ENCODE measurements at regions not wholly inside any gene's neighbourhood (a gene's known extent, or its start where the extent isn't known, plus 50 kb on each side); places are given as distances from the start of the nearest gene placed in this dataset.
"Not testable (repeated sequence)": the region's sequence is repeated elsewhere in the genome, so short reads cannot be mapped to it uniquely, and the experiment has no call there.

DNA sequence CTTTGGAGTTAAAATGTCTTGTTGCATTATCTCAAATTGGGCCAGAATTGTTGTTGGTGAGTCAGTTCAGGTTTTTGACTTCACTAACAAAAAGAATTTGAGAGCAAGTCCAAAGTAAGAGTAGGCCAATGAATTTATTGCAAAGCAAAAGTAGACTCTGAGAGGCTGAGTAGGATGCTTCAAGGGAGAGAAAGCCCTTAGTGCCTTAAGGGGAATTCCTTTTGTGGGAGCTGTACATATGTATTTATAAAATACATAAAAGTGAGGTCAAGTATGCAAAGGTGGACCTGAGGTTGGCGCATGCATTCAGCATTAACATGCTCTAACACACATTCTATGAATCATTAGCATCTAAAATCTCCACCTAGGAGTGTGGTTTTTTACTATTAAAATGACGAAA lies 565.4 kb downstream of the GRXCR1 start:
- DNase-seq, result no peak

DNA sequence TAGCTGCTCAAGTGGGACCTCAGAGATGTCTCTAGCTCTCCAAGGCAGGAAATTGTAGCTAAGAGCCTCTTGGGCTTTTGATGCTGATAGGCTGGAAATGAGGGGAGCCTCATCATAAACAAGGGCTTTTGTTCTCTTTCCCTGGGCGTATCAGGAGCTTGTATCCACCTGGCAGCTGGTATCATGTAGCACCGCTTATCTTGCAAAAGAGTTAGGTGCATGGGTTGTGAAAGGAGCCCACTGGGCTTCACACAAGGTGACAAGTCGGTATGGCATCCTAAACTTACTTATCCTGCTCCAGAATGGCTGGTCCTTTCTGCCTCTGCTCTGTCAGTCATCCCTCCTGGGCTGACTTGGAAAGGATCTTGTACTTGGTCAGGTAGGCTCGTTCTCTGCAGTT lies 565.8 kb downstream of the GRXCR1 start:
- no peak for DNase-seq

DNA sequence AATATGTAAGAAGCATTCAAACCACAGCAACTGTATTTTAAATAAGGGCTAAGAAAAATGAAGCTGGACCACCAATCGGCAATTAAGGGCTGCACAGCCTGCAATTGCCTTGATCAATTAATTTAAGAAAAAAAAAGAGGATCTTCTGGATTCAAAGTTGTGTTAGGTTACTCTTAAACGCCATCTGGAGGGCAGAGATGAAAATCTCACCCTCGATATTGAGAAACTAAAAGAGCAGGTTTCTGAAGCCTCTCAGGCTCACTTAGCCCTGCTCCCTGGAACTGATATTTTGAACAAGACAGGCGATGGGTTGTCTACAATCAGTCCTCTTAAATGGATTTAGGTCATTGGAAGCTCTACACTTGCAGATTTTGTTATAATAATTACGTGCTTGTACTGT lies 579.4 kb downstream of the GRXCR1 start:
- no peak for DNase-seq

DNA sequence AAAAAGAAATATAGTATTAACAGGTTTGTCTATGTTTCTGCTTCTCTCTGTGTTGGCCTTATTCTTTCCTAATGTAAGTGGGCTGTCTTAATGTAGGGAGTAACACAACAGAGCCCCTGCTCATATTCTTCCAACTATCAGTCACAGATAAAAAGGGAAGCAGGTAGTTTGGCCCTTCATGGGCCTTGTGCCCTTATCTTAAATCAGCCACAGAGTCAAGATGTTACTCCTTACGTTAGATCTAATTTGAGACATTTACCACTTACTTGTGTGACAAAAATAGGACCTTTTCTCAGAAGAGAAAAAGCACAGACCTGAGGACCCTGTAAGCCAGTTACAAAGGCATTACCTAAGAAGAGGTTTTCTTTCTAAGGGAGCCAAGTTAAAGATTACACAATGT lies 589.0 kb downstream of the GRXCR1 start:
- DNase-seq, result no peak

DNA sequence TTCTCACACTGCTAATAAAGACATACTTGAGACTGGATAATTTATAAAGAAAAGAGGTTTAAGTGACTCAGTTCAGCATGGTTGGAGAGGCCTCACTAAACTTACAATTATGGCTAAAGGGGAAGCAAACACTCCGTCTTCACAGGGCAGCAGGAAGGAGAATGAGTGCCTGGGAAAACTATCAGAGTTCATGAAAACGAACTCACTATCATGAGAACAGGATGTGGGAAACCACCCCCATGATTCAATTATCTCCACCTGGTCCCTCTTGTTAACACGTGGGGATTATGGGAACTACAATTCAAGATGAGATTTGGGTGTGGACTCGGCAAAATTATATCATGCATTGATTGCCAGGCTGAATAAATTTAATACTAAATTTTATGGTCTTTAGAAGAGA lies 592.7 kb downstream of the GRXCR1 start:
- no peak for DNase-seq

DNA sequence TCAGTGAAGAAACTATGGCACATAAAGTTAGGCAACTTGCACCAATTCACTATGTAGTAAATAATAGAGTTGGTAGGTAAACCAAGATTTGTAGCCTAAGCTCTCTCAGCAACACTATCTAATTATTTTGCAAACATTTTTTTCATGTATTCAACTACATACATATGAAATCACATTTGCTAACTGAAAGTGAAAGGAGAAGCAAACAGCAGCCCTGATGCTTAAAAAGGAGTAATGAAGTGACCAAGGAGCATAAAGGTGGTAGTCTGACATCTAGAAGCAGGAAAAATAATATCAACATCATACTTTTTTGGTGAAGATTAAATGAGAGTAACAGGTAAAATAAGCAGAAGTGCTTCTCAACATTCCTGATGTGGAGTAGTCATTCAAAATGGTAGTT lies 603.7 kb downstream of the GRXCR1 start:
- DNase-seq, result no peak

DNA sequence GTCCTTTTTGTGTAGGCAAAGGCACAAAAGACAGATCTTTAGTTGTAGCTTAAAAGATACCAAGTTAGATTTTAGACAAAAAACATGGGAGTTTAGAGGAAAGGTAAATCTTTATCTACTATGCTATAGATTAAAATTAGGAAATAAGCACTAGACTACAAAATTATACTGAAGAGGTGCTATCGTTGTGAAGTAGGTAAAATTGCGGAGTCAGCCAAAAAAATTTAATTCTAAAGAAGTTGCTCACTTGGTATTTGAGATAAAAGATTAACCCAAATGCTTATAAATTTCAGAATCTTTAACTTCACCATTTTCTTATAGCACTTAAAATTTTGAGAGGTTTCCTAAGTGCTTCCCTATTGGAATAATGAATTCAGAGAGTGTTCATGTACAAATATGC lies 604.1 kb downstream of the GRXCR1 start:
- DNase-seq, result no peak

DNA sequence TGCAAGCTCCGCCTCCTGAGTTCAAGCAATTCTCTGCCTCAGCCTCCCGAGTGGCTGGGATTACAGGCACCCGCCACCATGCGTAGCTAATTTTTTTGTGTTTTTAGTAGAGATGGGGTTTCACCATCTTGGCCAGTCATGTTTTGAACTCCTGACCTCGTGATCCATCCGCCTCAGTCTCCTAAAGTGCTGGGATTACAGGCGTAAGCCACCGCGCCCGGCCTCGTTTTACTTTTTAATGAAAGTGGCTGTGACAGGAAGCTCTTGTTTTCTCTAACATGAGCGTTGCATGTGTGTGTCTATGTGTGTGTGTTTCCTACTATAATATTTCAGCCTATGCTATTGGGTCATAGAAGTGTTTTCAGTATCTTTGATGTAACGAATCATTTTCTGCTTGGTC lies 613.3 kb downstream of the GRXCR1 start:
- not testable (repeated sequence) for DNase-seq

DNA sequence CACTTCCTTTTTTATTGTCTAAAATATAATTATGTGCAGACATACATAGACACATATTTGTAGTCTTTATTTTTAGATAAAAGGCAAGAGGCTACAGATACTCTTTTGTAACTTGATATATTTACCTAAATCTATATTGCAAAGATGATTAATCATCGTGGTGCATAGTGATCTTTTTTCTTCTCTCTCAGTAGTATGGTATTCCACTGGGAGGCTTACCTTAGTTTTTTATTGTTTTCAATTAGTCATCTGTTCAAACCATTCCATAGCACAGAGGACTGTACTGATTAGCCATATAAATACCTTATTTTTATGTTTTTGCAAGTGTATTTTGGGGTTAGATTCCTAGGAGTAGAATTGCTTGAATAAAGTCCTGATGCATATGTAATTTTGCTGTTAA lies 619.7 kb downstream of the GRXCR1 start:
- no peak for DNase-seq

DNA sequence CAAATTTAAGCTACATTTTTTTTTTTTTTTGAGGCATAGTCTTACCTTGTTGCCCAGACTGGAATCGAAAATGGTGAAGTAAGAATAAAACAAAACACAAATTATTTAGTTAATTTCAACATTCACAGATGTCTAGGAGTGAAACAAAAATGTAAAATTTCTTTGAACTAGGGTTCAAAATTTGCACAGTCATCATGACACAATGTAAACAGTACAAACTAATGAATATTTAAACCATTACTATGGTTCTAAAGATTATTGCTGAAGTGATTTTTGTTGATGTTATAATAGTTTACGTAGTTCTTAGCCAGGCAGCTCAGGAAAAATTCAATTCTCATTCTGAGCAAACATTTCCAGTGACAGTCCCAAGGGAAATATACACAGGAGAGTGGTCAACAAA lies 633.1 kb downstream of the GRXCR1 start:
- DNase-seq, result no peak

DNA sequence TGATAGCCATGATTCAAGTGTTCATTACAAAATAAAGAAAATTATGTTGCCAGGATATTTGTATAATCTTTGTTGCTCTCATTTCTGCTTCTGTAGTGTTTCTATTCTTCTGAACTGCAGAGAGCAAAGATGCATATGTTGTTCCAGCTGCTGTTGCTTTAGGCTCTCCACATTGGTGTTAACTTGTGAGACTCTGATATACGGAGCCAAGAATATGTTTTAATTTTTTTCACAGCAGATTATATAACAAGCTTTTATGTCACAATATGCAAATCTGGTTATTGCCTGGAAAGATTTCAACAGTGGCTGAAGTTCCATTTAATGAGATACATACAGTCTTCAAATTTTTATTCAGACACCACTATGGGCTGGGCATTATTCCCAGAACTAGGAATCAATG lies 655.0 kb downstream of the GRXCR1 start:
- DNase-seq, result no peak

DNA sequence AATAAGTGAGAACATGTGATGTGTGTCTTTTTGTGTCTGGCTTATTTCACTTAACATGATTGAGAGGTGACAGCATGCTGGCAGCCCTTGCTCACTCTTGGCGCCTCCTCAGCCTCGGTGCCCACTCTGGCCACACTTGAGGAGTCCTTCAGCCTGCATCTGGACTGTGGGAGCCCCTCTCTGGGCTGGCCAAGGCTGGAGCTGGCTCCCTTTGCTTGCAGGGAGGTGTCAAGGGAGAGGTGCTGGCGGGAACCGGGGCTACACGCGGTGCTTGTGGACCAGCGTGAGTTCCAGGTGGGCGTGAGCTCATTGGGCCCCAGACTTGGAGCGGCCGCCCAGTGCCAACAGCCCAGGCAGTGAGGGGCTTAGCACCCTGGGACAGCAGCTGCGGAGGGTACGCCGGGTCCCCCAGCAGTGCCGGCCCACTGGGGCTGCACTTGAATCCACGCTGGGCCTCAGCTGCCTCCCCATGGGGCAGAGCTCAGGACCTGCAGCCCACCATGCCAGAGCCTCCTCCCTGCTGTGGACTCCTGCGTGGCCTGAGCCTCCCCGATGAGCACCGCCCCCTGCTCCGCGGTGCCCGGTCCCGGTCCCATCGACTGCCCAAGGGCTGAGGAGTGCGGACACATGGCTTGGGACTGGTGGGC lies 658.6 kb downstream of the GRXCR1 start:
- DNase-seq, result no peak

DNA sequence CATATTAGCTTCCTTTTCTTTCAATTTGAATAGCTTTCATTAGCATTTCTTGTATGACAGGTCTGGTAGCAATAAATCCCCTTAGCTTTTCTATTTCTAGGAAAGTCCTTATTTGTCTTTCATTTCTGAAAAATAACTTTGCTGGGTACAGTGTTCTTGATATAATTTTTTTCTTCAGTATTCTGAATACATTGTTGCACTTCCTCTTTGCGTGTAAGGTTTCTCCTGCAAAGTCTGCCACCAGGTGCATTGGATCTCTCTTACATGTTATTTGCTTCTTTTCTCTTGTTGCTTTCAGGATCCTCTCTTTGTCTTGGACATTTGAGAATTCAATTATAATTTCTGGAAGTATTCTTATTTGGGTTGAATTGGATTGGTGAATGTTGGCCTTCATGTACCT lies 663.7 kb downstream of the GRXCR1 start:
- no peak for DNase-seq

DNA sequence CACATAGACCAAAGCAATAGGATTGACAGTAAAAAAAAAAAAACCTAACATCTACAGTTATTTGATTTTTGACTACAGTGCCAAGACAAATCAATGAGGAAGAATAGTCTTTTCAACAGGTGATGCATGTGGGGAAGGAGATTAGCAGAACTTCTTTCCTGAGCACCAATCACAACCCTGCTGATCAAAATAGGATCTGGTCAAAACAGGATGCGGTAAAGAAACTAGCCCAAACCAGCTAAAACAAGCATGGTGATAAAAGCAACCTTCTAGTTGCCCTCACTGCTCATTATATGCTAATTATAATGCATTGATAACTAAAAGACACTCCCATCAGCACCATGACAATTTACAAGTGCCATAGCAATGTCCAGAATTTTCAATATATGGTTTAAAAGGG lies 667.5 kb downstream of the GRXCR1 start:
- DNase-seq, result no peak

DNA sequence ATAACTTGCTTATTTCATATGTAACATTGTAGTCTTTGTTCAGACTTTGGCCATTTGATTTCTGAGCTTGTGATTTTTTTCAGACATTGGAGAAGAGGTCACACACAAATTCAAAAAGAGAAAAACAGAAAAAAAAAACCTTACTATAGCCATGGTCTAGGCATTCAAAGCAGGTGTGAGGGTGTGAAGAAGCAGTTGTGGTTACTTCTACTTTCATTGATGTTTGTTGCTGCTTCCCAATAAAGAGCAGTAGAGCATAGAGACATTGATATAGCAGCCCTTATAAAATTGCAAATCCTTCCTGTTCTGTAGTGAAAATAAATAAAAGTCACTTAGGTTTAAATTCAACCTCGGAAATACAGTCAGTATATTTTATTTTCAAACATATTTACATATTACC lies 671.6 kb downstream of the GRXCR1 start:
- no peak for DNase-seq

DNA sequence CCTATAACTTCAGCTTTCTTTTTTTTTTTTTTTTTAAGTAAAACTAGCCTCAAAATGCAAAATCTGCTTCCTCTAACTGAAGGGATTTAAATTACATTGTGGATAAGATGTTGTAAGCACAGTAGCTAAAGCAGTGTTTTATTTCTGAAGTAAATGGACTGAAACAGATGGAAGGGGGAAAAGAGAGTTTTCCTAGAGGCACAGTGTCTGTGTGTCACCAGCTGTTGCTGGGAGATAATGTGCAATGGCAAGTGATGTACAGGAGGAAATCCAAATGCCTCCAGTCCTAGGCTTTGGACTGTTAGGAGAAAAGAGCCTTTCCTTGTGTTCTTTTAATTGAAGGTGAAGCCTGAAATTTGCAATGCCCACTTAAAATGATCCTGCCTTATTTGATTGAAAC lies 672.1 kb downstream of the GRXCR1 start:
- DNase-seq, result no peak

DNA sequence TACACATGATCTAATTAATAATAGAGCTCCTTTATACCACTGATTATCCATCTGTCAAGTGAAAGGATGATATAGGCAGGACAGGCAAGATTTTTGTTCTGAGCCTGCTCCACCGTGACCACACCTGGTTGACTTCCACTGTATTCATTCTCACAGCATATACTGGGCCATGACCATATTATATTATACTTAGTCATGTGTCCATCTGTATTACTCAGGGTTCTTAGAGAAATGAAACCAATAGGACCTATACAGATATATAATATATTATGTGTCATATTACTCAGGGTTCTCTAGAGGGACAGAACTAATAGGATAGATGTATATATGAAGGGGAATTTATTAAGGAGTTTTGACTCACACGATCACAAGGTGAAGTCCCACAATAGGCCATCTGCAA lies 675.1 kb downstream of the GRXCR1 start:
- DNase-seq, result no peak

DNA sequence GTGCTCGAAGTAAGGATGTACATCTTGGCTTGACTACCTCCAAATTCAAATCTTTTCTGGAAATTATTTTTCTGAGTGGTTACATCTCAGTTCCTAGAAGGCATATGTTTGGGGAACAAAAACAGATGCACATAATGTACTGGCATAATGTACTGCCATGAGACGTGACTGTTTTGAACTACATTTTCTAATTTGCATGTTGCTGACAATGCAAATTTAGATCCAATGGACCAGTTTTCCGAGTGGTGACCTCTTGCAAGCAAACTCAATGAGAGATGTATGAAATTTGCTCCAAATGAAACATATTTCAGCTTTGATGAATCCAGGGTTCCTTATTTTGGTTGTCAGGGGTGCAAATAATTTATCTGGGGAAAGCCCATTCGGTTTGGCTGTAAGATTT lies 694.3 kb downstream of the GRXCR1 start:
- no peak for DNase-seq

DNA sequence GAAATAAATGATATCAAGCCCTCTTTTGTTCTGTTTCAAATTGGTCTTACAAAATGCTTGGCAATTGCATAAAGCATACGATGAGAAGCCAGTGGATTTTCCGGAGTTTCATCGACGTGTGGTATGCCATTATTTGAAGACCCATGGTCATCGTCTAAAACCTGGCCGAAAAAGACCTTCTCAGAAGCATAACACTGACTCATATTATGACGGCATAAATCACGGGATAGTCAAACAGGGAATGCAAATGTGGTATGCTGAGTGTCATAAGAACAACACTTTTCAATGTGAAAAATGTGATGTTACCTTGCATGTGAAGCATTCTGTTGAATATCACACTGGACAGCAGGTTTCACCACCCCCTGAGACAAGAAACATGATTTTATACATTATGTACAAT lies 695.2 kb downstream of the GRXCR1 start:
- DNase-seq, result no peak

DNA sequence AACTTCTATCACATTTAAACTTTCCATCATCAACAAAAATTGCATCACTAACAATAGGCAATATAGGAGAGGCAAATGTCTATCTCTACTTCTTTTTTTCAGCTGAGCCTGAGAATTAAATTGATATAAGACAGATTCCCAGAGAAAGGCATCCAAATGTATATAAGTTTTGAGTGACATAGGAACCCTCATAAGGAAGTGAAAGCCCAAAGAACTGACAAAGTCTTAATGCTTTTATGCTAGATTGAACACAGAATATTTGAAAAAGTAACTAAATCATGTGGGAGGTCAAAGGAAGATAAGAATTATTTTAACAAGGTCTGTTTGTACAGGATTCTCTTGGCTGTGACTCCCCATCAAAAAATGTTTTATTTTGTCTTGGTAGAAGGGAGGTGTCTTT lies 714.9 kb downstream of the GRXCR1 start:
- DNase-seq, result no peak

DNA sequence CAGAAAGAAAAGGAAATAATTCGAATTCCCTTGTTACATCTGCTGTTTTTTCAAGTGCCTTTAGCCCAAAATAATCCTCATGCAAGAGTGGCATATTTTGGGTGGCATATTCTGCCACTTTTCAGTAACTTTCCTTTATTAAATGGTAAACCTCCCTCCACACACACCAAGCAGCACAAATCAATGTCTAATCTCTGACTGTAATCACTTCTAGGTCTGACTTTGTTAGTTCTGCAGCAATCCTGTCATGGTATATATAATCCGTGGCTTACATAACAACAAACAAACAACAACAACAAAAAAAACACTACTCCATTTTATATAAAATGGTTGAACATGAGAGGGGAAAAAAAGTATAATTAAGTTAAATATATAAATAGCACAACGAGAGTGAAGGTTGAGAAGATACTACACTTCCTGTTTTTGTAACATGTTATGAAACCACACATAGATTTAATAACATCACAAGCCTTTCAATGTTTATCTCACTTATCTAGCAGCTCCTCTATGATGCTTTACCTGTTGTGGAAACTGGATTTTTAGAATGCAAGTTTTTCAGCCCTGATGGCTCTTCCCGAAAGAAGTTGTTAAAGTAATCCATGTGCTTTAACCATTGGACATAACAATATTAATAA lies 715.4 kb downstream of the GRXCR1 start:
- no peak for DNase-seq

DNA sequence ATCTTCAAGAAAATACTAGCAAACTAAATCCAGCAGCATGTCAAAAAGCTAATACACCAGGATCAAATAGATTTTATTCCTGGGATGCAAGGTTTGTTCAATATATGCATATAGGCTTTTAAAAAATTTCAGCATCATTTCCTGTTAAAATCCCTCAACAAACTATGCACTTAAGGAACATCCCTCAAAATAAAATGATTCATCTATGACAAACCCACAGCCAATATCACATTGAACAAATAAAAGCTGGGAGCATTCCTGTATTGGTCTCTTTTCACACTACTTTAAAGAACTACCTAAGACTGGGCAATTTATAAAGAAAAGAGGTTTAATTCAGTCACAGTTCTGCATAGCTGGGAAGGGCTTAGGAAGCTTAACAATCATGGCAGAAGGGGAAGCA lies 726.7 kb downstream of the GRXCR1 start:
- DNase-seq, result no peak

DNA sequence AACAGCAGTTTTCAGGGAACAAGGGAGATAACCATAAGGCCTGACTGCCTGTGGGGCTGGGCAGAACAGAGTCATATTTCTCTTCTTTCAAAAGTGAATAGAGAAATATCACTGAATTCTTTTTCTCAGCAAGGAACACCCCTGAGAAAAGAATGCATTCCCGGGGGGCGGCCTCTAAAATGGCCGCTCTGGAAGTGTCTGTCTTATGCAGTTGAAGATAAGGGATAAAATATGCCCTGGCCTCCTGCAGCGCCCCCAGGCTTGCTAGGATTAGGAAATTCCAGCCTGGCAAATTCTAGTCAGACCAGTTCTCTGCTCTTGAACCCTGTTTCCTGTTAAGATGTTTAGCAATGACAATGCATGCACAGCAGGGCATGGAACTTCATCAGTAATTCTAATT lies 745.4 kb downstream of the GRXCR1 start:
- DNase-seq, result not testable (repeated sequence)

DNA sequence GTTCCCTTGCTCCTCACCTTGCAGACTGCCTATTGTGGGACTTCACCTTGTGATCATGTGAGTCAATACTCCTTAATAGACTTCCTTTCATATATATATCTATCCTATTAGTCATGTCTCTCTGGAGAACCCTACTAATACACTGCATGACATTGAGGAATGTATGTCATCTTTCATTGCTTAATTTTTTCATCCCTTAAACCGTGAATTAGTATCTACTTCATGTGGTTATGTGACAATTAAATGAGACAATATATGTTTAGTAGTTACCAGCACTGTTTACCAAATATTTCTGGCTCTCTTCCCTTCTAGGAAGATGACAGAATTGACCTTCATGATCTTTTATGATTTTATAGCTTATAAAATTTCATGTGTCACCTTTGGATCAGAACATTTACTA lies 759.5 kb downstream of the GRXCR1 start:
- no peak for DNase-seq

DNA sequence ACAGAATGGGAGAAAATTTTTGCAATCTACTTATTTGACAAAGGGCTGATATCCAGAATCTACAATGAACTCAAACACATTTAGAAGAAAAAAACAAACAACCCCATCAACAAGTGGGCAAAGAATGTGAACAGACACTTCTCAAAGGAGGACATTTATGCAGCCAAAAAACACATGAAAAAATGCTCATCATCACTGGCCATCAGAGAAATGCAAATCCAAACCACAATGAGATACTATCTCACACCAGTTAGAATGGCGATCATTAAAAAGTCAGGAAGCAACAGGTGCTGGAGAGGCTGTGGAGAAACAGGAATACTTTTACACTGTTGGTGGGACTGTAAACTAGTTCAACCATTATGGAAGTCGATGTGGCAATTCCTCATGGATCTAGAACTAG lies 767.0 kb downstream of the GRXCR1 start:
- not testable (repeated sequence) for DNase-seq
